Mesothelial cell of epicardium (in vitro differentiated cells): ENCODE measurements at regions not wholly inside any gene's neighbourhood (a gene's known extent, or its start where the extent isn't known, plus 50 kb on each side); places are given as distances from the start of the nearest gene placed in this dataset.
A peak's percentile ranks its signal among the peaks of the same experiment; 100 is the strongest.

Experiments
- DNase-seq, 2 experiments: peaks; one replicate each; pipeline ENCODE4 v3.0.0; 2021; ENCODE audit warnings: low spot score in 2 of 2; ENCODE audit not compliant: unreplicated experiment in 2 of 2
- H3K27ac Mint-ChIP-seq: 2 replicates; pipeline ENCODE4 v1.8.0; 2021; ENCODE audit warnings: mixed read lengths
- H3K27me3 Mint-ChIP-seq: 2 replicates; pipeline ENCODE4 v1.8.0; 2021; ENCODE audit warnings: low read depth, mixed read lengths
- H3K36me3 Mint-ChIP-seq: 2 replicates; pipeline ENCODE4 v1.8.0; 2021; ENCODE audit warnings: mixed read lengths
- H3K4me1 Mint-ChIP-seq: 2 replicates; pipeline ENCODE4 v1.8.0; 2021; ENCODE audit warnings: mixed read lengths
- H3K4me3 Mint-ChIP-seq: 2 replicates; pipeline ENCODE4 v1.8.0; 2021; ENCODE audit warnings: mild to moderate bottlenecking, moderate library complexity, mixed read lengths
- H3K9me3 Mint-ChIP-seq: 2 replicates; pipeline ENCODE4 v1.8.0; 2021; ENCODE audit warnings: mixed read lengths
- TF ChIP-seq, protein P1 (sequence below): fragments of 200-600 bp; sonication (generic); IDR thresholded peaks from one replicate; pipeline ENCODE4 v1.5.0; 2021; ENCODE audit warnings: antibody characterized with exemption; ENCODE audit not compliant: unreplicated experiment

DNA sequence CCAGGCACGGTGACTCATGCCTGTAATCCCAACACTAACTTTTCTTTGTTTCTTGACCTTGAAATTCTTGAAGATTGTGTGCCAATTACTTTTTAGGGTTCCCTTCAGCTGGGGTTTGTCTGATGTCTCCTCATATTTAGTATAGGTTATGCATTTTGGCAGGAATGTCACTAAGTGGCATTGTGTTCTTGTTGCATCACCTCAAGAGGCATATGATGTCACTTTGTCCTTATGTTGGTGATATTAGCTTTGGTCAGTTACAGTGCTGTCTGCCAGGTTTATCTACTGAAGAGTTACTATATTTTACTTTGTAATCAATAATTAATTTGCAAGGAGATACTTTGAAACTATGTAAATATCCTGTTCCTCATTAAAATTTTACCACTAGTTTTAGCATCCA, 61.0 kb upstream of the BTG1 start:
- H3K27ac Mint-ChIP-seq: no peak overlapping the region
- no peaks in the 10 kb centered on the region for H3K36me3 Mint-ChIP-seq
- no peak for DNase-seq
- H3K4me1 Mint-ChIP-seq: no peaks in the 10 kb centered on the region
- TF ChIP-seq, protein P1, sequence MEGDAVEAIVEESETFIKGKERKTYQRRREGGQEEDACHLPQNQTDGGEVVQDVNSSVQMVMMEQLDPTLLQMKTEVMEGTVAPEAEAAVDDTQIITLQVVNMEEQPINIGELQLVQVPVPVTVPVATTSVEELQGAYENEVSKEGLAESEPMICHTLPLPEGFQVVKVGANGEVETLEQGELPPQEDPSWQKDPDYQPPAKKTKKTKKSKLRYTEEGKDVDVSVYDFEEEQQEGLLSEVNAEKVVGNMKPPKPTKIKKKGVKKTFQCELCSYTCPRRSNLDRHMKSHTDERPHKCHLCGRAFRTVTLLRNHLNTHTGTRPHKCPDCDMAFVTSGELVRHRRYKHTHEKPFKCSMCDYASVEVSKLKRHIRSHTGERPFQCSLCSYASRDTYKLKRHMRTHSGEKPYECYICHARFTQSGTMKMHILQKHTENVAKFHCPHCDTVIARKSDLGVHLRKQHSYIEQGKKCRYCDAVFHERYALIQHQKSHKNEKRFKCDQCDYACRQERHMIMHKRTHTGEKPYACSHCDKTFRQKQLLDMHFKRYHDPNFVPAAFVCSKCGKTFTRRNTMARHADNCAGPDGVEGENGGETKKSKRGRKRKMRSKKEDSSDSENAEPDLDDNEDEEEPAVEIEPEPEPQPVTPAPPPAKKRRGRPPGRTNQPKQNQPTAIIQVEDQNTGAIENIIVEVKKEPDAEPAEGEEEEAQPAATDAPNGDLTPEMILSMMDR: no peak
- peaks cover 7% of the 10 kb centered on the region for H3K9me3 Mint-ChIP-seq
- no peak overlapping the region for H3K4me3 Mint-ChIP-seq
- H3K27me3 Mint-ChIP-seq: no peaks in the 10 kb centered on the region

- Mint-ChIP-seq H3K36me3 (no peaks in the 10 kb centered on the region), H3K9me3 (peaks cover 4% of the 10 kb centered on the region), H3K4me1 (peaks cover 4% of the 10 kb centered on the region), H3K27ac (no peak overlapping the region), H3K4me3 (no peak overlapping the region), H3K27me3 (no peaks in the 10 kb centered on the region)
- TF ChIP-seq, protein P1: no peak
- no peak for DNase-seq
Observed at GRCh38 chr12:92206011-92206410, 60.4 kb upstream of the BTG1 start.

GRCh38 chr12:92199819-92200576, 54.4 kb upstream of the BTG1 start:
- peak overlapping the region; percentile 6 for H3K27ac Mint-ChIP-seq
- no peak overlapping the region for H3K4me3 Mint-ChIP-seq
- peaks cover 6% of the 10 kb centered on the region for H3K4me1 Mint-ChIP-seq
- TF ChIP-seq, protein P1: no peak
- H3K36me3 Mint-ChIP-seq: peaks cover 2% of the 10 kb centered on the region
- H3K27me3 Mint-ChIP-seq: no peaks in the 10 kb centered on the region
- no peak for DNase-seq
- H3K9me3 Mint-ChIP-seq: peaks cover 19% of the 10 kb centered on the region

DNA sequence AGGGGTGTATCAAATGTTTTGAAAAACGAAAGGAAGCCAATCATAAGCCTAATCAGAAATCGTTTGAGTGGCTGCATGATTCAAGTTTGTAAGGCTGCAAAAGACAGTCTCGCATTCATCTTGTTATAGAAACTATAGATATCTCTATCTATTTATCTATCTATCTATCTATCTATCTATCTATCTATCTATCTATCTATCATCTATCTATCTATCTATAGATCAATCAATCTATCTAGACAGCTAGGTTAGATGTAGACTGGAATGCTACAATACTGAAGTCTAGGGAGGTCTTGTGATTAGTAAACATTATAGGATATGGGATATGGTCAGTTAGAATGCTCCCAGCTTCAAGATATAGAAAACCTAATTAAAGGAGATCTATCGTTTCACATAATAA, 52.2 kb upstream of the BTG1 start:
- TF ChIP-seq, protein P1: no peak
- no peak for DNase-seq
- Mint-ChIP-seq H3K4me3 (no peak overlapping the region), H3K27ac (no peak overlapping the region), H3K4me1 (peaks cover 15% of the 10 kb centered on the region), H3K27me3 (no peaks in the 10 kb centered on the region), H3K36me3 (peaks cover 2% of the 10 kb centered on the region), H3K9me3 (peaks cover 19% of the 10 kb centered on the region)

DNA sequence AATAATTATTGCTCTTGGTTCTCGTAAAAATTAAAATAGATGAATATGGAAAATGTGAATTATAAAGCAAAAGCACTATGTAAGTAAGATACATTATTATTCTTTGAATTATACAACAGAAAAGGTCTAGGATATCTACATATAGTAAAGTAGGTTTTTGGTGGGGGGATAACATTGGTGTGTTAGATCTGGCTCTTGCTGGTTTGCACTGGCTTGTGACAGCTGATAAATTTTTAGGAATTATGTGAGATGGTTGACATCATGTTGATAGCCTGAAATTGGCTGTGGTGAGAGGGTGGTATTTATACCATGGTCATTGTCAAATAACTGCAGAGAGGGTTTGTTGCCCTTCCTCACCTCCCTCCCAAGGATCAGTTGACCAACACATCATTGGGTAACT, 50.7 kb upstream of the BTG1 start:
- Mint-ChIP-seq H3K9me3 (peaks cover 19% of the 10 kb centered on the region), H3K36me3 (peaks cover 2% of the 10 kb centered on the region), H3K27ac (no peak overlapping the region), H3K4me1 (peaks cover 20% of the 10 kb centered on the region), H3K4me3 (no peak overlapping the region), H3K27me3 (no peaks in the 10 kb centered on the region)
- TF ChIP-seq, protein P1: no peak
- no peak for DNase-seq
